GM19351 (cell line): ENCODE measurements at regions not wholly inside any gene's neighbourhood (a gene's known extent, or its start where the extent isn't known, plus 50 kb on each side); places are given as distances from the start of the nearest gene placed in this dataset.

Experiments
- ATAC-seq: cut with Tn5 transposase; IDR thresholded peaks from one replicate; pipeline ENCODE4 v1.9.1; 2021; ENCODE audit warnings: mild to moderate bottlenecking, moderate library complexity; ENCODE audit not compliant: unreplicated experiment

GRCh38 chr13:85742355-85742754 lies 56.9 kb downstream of the SLITRK6 start:
- ATAC-seq, result no peak

GRCh38 chr13:85741017-85741416 lies 58.2 kb downstream of the SLITRK6 start:
- no peak for ATAC-seq

GRCh38 chr13:85738696-85739320 lies 60.4 kb downstream of the SLITRK6 start:
- ATAC-seq, result no peak

- no peak for ATAC-seq
Observed at GRCh38 chr13:85737952-85738351, 61.3 kb downstream of the SLITRK6 start.

- ATAC-seq, result no peak
Observed at GRCh38 chr13:85729296-85729695, 69.9 kb downstream of the SLITRK6 start.

- no peak for ATAC-seq
Observed at GRCh38 chr13:85728811-85729210, 70.4 kb downstream of the SLITRK6 start.

- ATAC-seq, result no peak
Observed at GRCh38 chr13:85725433-85725832, 73.8 kb downstream of the SLITRK6 start.

GRCh38 chr13:85724546-85725432 lies 74.4 kb downstream of the SLITRK6 start:
- ATAC-seq, result no peak

GRCh38 chr13:85719749-85720148 lies 79.5 kb downstream of the SLITRK6 start:
- ATAC-seq, result no peak

GRCh38 chr13:85717921-85718320 lies 81.3 kb downstream of the SLITRK6 start:
- no peak for ATAC-seq

GRCh38 chr13:85710545-85710944 lies 88.7 kb downstream of the SLITRK6 start:
- ATAC-seq, result no peak

- no peak for ATAC-seq
Observed at GRCh38 chr13:85709721-85710120, 89.5 kb downstream of the SLITRK6 start.

GRCh38 chr13:85709072-85709471 lies 90.1 kb downstream of the SLITRK6 start:
- ATAC-seq, result no peak

- ATAC-seq, result no peak
Observed at GRCh38 chr13:85700906-85701305, 98.3 kb downstream of the SLITRK6 start.

- no peak for ATAC-seq
Observed at GRCh38 chr13:85698256-85698655, 101.0 kb downstream of the SLITRK6 start.

- no peak for ATAC-seq
Observed at GRCh38 chr13:85694992-85695391, 104.2 kb downstream of the SLITRK6 start.

GRCh38 chr13:85693889-85694511 lies 105.2 kb downstream of the SLITRK6 start:
- no peak for ATAC-seq

- ATAC-seq, result no peak
Observed at GRCh38 chr13:85690368-85690767, 108.9 kb downstream of the SLITRK6 start.

- ATAC-seq, result no peak
Observed at GRCh38 chr13:85685436-85685835, 113.8 kb downstream of the SLITRK6 start.

GRCh38 chr13:85675151-85675907 lies 123.9 kb downstream of the SLITRK6 start:
- no peak for ATAC-seq

- no peak for ATAC-seq
Observed at GRCh38 chr13:85671336-85671735, 127.9 kb downstream of the SLITRK6 start.
